ENCODE measurements at regions not wholly inside any gene's neighbourhood (a gene's known extent, or its start where the extent isn't known, plus 50 kb on each side); places are given as distances from the start of the nearest gene placed in this dataset.

- TF ChIP-seq CTCF (IDR thresholded peaks at IDR 0.05) (no peak), POLR2AphosphoS5 (IDR thresholded peaks at IDR 0.05) (no peak), POLR2A (IDR thresholded peaks at IDR 0.05) (no peak), EP300 (IDR thresholded peaks at IDR 0.05) (no peak)
Measured at GRCh38 chr4:124307143-124307542, 405.4 kb downstream of the ANKRD50 start.

All from sigmoid colon (tissue), 4 donors.